GM21423 (cell line): ENCODE measurements at regions not wholly inside any gene's neighbourhood (a gene's known extent, or its start where the extent isn't known, plus 50 kb on each side); places are given as distances from the start of the nearest gene placed in this dataset.
"Not testable (repeated sequence)": the region's sequence is repeated elsewhere in the genome, so short reads cannot be mapped to it uniquely, and the experiment has no call there.

Experiments
- ATAC-seq: cut with Tn5 transposase; IDR thresholded peaks from one replicate; pipeline ENCODE4 v1.9.1; 2021; ENCODE audit warnings: mild to moderate bottlenecking, moderate library complexity; ENCODE audit not compliant: unreplicated experiment

DNA sequence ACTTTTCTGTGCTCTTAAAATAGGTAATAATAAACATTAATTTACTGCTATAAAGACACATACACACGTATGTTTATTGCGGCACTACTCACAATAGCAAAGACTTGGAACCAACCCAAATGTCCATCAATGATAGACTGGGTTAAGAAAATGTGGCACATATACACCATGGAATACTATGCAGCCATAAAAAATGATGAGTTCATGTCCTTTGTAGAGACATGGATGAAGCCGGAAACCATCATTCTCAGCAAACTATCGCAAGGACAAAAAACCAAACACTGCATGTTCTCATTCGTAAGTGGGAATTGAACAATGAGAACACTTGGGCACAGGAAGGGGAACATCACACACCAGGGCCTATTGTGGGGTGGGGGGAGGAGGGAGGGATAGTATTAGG, 97.4 kb upstream of the NR5A2 start:
- not testable (repeated sequence) for ATAC-seq

DNA sequence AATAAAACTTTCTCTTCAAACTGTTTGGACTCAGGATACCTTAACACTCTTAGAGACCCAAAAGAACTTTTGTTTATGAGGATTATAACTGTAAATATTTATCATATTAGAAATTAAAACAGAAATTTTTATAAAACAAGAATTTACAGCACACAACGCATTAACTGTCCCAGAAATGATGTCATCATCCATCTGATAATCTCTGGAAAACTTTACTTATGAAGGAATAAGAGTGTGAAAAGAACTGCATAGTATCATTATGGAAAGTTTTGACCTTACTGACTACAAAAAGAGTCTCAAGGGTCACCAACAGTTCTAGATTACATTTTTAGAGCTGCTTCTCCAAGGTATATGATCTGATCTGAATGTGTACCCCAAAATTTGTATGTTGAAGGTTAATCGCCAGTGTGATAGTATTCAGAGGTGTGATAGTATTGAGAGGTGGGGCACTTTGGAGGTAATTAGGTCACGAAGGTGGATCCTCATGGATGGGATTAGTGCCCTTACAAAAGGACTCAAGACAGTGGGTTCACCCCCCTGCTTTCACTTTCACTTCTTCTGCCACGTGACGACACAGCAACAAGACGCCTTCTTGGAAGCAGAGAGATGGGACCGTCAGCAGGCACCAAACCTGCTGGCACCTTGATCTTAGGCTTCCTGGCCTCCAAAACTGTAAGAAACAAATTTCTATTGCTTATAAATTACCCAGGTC, 95.7 kb upstream of the NR5A2 start:
- ATAC-seq, result no peak

DNA sequence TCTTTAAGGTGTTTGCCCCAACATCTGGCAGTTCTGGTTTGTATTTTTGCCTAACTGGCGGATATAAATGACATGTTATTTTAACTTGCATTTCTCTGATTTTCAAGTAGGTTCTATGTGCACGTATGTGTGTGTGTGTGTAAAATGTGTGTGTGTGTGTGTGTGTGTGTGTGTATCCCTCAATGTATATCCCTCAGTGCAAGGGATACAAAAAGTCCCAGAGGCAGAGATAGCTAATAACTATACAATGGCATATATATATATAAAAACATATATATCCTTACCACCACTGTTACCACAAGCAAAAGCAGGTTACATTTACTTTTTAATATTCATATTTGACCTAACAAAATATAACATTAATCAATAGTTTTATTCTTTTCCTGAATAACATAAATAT, 95.0 kb upstream of the NR5A2 start:
- ATAC-seq, result no peak

DNA sequence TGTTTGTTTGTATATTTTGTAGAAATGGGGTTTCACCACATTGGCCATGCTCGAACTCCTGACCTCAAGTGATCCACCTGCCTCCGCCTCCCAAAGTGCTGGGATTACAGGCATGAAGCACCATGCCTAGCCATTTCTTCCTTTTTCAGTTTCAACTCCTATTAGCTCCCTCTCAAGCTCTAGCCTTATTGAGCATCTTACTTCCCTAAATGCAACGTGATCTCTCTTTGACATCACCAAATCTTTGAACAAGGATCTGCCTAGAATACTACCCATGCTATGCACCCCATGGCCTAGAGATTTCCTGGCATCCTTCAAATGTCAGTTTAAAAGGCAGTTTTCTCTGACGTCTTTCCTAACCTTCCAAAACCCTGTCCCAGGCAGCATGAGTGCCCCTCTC, 91.1 kb upstream of the NR5A2 start:
- ATAC-seq, result no peak

DNA sequence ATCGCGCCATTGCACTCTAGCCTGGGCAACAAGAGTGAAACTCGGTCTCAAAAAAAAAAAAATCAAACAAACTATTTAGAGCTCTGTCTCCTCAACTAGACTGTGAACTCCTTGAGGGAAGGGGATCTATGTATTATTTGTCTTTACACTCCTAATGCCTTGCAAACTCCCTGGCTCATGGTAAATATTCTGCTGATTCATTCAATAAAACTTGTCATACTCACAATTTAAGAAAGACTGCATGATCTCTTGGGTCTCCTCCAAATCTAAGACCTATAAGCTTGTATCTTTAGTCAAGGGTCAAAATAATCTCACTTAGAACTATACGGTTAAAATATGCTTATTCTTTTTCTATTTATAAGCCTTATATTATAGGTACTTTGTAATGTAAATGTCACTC, 90.3 kb upstream of the NR5A2 start:
- no peak for ATAC-seq

DNA sequence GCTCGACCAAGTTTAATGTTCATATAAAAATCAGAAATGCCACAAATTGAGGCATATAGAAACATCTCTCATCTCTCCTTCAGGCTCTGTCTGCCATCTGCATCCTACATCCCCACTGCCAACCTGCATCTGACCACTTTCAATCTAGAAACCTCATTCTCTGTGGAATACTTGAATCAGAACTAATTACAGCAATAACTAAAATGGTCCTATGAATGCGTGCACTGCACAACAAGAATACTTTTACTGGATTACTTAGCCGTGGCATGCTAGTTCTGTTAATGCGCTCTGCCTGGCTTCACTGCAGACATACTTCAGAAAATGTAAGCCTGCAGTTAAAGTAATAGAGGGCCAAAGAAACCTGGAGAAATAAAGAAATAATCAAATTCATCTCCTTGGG, 89.8 kb upstream of the NR5A2 start:
- no peak for ATAC-seq

DNA sequence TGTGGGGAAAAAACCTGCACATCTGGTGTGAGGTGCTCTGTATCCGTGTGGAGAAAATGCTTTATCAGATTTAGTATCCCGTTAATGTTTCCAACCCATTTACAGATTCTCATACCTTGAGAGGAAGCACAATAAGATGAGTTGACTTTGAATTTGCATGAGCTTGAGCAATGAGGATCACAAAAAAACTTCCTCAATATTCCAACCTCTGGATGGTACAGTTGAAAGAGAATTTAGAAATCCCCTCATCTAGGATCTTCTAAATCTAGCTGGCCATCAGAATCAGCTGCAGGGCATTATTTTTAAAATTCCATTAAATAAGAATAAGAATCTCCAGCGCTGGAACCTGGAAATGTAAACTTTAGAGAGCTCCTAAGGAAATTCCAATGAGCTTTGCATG, 82.5 kb upstream of the NR5A2 start:
- no peak for ATAC-seq

DNA sequence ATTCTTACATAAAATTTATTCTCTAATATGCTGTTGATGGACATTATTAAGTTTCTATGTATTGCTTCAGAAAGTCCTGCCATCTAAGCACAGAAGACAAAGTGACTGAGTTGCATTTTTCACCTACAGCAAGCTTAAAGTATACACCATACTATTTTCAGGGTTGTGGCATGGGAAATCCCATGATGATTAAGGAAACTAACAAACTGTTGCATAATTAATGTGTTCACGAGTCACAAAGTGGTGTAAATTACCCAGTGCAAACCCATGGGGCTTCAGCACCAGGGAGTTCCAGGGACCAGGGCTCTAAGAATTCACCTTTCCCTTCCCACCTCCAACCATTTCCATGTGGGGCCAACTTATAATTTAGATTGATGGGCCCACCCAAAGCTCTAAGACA, 81.9 kb upstream of the NR5A2 start:
- no peak for ATAC-seq

DNA sequence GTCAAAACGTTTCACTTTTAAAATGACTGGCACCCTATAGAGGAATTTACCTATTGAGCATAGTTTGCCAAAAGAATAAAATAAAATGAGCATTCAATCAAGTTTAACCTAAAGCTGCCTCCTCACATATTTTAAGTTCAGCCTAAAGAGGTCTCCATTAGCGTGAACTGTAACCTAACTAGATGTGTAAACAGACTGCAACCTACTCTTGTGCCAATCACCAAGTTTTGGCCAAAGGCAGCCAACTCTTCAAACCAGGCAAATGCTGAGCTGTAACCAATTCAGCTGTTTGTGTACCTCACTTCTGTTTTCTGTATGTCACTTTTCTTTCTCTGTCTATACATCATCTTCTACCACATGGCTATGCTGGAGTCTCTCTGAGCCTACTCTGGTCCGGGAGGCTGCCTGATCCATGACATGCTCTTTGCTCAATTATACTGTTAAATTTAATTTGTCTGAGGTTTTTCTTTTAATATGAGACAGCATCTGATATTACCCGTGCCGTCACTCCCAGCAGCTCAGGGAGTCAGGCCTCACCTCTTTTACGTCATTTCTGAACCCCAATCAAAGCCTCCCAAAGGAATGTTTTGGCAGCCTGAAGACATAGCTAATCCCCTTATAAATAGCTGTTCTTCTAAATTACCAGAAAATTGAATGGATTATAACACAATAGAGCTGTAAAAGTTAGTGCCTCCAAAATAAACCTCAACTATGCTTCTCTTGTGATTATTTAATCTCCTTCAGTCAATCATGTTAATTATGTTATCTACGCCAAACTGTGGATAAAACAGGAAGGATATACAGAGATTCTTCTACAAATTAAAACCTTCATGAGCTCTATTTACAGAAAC, 81.0 kb upstream of the NR5A2 start:
- no peak for ATAC-seq

DNA sequence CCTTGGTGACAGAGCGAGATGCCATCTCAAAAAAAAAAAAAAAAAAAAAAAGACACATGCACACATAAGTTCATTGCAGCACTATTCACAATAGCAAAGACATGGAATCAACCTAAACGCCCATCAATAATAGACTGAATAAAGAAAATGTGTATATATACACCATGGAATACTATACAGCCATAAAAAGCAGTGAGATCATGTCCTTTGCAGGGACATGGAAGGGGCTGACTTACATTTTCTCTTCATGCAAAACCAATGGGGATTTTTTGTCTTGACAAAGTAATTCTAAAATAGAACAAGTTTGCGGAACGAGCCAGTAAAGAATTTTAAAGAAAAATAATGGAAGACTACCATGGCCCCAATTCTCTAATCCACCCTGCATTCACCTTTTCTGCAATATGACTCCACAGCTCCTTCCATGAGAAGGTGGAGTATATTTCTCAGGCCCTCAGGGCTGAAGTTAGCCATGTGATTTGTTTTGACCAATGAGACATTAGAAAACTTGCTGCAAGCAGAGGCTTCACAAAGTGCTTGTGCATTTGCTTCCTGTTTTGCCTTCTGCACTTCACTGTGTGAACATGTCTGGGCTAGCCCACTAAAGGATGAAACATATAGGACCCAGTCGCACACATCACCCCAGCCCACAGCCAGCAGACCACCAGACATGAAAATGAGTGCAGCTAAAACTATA, 78.8 kb upstream of the NR5A2 start:
- ATAC-seq, result no peak

DNA sequence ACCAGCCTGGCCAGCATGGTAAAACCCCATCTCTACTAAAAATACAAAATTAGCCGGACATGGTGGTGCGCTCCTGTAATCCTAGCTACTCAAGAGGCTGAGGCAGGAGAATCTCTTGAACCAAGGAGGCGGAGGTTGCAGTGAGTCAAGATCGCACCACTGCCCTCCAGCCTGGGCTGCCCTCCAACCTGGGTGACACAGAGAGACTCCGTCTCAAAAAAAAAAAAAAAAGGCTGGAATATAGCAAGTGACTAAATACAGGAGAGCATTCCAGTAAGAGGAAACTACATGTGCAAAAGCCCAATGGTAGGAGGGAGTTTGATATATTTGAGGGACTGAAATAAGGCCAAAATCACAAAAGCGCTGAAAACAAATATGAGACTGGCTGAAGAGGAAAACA, 76.5 kb upstream of the NR5A2 start:
- ATAC-seq, result not testable (repeated sequence)

DNA sequence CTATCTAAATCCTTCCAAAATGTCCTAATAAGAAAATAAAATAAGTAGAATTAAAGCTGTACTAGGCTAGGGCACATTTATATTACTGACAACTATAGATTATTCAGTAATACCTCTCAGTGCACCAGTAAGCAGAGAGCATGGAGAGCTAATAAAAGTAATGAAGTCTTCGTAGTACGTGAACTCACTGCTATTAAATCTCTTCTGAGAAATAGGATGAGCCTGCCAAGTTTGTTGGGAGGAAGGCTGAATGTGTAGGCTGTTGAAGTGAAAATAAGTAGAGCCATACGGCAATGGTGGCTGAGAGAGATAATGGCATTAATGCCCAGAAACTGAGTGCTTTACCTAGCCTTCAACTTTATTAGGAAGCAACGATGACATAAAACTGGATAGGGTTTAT, 73.9 kb upstream of the NR5A2 start:
- ATAC-seq, result no peak

DNA sequence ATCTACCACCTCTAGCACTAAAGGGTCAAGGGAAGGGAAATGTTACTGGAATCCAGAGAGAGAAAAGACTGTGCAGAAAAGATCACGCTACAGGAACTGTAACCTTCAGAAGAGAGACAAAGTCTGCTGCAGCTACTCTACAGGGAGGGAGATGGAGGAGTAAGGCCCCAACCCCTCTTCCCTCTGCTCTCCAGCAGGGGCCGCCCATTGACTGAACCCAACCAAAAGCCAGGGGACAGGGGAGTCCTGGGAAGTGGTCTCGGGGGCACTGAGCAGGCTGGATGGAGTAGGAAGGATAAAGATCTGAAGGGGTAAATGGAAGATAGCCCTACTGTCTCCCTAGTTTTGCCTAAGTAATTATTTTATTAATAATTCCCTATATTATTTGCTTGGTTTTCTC, 72.8 kb upstream of the NR5A2 start:
- ATAC-seq, result no peak

DNA sequence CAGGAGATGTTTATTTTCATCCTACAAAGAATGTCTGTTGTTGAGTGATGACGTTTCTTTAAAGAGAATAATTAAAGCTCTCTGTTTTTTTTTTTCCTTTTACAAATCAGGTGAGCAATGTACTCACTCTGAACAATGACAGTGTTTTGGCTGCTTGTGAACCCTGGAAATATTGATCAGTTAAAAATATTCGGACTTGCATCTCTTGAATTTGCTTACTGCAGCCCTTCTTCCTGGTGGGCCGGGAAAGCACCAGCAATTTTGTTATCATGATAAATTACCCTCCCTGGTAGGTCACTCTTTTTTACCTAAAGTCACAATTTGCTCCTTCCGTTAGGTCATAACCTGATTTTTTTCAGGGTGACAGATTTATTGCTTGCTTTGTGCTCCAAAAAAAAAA, 72.3 kb upstream of the NR5A2 start:
- ATAC-seq, result no peak

DNA sequence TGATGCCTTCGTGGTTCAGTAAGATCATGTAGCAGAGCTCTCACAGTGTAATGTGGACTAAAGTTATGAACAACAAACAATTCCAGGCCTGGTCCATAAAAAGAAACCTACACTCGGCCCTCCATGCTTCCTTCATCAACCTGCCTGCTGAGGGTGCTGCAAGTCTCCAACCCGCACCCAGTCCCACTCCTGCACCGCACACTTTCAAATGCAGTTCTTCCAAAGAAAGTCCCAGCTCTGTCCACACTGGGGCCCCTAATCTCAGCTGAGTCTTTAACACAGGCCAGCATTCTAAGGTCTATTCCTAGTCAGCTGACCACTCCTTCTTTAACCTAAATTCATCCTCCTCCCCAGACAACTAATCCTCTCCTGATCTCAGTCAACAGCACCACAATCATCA, 71.5 kb upstream of the NR5A2 start:
- ATAC-seq, result no peak

DNA sequence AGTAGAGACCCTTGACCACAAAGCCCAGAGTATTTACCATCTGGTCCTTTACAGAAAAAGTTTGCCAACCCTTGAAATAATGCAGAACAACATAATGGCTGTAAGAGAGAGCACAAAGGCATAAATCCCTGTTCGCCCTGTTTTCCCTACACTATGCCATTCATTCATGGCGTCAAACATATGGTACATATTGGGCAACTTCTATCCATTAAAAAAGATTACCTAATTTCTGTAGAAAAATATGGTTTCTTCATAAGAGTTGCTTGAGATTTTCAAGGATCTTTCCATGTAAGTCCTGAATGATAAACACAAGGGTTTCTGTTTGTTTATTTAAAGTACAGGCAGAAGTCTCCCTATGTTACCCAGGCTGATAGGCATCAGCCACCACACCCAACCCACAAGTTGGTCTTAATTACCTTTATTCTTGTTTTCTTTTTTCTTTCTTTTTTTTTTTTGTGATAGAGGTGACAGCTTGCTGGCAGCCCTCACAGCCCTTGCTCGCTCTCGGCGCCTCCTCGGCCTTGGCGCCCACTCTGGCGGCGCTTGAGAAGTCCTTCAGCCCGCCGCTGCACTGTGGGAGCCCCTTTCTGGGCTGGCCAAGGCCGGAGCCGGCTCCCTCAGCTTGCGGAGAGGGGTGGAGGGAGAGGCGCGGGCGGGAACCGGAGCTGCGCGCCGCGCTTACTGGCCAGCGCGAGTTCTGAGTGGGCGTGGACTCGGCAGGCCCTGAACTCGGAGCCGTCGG, 68.3 kb upstream of the NR5A2 start:
- ATAC-seq, result no peak

DNA sequence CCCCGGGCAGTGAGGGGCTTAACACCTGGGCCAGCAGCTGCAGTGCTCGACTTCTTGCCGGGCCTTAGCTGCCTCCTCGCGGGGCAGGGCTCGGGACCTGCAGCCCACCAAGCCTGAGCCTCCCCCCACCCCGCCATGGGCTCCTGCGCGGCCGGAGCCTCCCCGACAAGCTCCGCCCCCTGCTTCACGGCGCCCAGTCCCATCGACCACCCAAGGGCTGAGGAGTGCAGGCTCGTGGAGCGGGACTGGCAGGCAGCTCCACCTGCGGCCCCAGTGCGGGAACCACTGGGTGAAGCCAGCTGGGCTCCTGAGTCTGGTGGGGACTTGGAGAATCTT, 67.8 kb upstream of the NR5A2 start:
- no peak for ATAC-seq

DNA sequence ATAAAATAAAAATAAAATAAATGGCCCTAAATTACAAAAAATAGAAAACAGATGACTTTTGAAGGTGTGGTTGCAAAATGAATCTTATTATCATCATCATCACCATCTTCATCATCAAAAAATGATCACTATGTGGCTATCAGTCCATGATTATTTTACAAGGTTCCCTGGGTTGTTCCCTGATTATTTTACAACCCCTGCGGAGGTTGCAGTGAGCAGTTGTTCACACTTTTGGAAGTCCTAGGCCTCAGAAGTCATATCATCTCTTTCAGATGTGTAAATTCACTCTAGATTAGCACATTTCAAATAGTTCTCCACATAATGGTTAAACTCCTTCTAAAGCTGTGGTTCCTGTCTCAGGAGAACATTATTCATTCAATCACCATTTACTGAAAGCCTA, 57.4 kb upstream of the NR5A2 start:
- no peak for ATAC-seq

DNA sequence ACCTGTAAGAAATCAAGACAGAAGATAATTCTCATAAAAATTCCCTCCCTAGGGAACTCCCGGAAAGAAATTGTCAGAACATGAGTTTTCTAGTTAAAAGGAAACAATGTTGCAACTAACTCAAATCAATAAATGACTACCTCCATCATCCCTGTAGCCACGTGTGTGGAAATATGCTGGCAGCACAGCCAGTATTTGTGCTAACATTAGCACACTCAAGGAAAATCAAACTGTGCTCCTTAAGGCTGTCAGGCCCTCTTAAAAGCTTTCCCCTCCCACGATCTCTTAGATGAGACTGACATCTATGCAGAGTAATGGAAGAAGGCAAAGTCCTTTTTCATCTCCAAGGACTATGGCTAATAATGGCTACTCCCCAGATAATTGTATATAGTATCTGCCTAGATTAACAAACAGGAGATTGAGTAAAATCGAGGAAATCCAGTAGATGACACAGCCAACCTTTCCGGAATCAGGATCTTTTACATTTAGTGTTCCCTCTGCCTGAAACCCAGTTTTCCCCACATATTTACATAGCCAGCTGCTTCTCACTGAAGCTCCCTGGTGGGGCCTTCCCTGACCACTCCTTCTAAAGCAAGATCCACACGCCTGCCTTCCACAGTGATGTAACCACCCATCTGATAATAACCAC, 50.9 kb upstream of the NR5A2 start:
- no peak for ATAC-seq
